Uterus (tissue), 2 donors: ENCODE measurements at regions not wholly inside any gene's neighbourhood (a gene's known extent, or its start where the extent isn't known, plus 50 kb on each side); places are given as distances from the start of the nearest gene placed in this dataset.

Source experiments
- POLR2A ChIP-seq, 2 donors: fragments of 450-650 bp; IDR thresholded peaks; one replicate each; pipeline ENCODE4 v1.6.1; 2016; ENCODE audit warnings: antibody characterized with exemption in 2 of 2, mild to moderate bottlenecking in 1 of 2, moderate library complexity in 1 of 2
- TF ChIP-seq, protein P1 (sequence below), 4 experiments: fragments of 200-600 bp in 2 of 4; fragments of 450-650 bp in 2 of 4; sonication (generic) in 2 of 4; IDR thresholded peaks; one replicate each; pipeline ENCODE4 v1.5.1; 2016 to 2019; ENCODE audit warnings: antibody characterized with exemption in 4 of 4, mild to moderate bottlenecking in 2 of 4, moderate library complexity in 1 of 4

- TF ChIP-seq, protein P1, sequence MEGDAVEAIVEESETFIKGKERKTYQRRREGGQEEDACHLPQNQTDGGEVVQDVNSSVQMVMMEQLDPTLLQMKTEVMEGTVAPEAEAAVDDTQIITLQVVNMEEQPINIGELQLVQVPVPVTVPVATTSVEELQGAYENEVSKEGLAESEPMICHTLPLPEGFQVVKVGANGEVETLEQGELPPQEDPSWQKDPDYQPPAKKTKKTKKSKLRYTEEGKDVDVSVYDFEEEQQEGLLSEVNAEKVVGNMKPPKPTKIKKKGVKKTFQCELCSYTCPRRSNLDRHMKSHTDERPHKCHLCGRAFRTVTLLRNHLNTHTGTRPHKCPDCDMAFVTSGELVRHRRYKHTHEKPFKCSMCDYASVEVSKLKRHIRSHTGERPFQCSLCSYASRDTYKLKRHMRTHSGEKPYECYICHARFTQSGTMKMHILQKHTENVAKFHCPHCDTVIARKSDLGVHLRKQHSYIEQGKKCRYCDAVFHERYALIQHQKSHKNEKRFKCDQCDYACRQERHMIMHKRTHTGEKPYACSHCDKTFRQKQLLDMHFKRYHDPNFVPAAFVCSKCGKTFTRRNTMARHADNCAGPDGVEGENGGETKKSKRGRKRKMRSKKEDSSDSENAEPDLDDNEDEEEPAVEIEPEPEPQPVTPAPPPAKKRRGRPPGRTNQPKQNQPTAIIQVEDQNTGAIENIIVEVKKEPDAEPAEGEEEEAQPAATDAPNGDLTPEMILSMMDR (IDR thresholded peaks at IDR 0.05) = no peak
- TF ChIP-seq POLR2A (IDR thresholded peaks at IDR 0.05) = no peak
Measured at GRCh38 chr4:37138019-37138653, 106.4 kb upstream of the NWD2 start.
